ENCODE measurements at regions not wholly inside any gene's neighbourhood (a gene's known extent, or its start where the extent isn't known, plus 50 kb on each side); places are given as distances from the start of the nearest gene placed in this dataset.

DNA sequence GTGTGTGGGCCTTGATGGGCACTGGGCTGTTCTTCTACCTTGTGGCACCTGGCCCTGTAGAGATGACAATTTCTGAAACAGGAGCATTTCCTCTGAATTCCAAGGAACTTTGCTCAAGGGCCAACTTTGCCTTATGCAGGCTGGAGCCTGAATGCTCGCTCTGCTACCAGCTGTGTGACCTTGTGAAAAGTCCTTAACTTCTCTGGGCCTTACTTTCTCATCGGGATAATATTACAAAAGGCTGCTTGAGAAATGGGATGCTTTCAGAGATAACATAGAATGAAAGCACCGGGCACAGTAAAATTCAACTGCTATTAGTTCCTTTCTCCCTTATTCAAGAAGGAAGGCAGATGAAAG, 58.8 kb downstream of the GADD45G start:
- H3K4me2 ChIP-seq (ENCODE audit: low read length) = no peak overlapping the region
- no peak for DNase-seq (ENCODE audit: low read depth, low spot score)
- CTCF ChIA-PET = no interaction called here
- H3K36me3 ChIP-seq (ENCODE audit: control insufficient read depth in 1 of 2, insufficient read depth in 2 of 2, low read length in 2 of 2) = no peaks in the 10 kb centered on the region
- H3K9me3 ChIP-seq (ENCODE audit: control insufficient read depth in 1 of 2, insufficient read depth in 1 of 2, low read depth in 1 of 2, low read length in 2 of 2) = no peaks in the 10 kb centered on the region
- intact Hi-C loops (cut with micrococcal nuclease) = no loop called here
- peaks cover 4 to 8% of the 10 kb centered on the region in 2 experiments; a peak in 2 of 4 replicates for H3K4me1 ChIP-seq (ENCODE audit: control insufficient read depth in 1 of 2, insufficient read depth in 2 of 2, low read length in 2 of 2)
- H2AFZ ChIP-seq (ENCODE audit: low read depth, low read length, poor library complexity, severe bottlenecking) = no peak overlapping the region
- no peaks in the 10 kb centered on the region for H4K20me1 ChIP-seq (ENCODE audit: insufficient read depth)
- POLR2A ChIA-PET = no interaction called here
- TF ChIP-seq ZNF274 (IDR thresholded peaks at IDR 0.05; ENCODE audit: low read depth, low read length) (no peak), CBX3 (IDR thresholded peaks at IDR 0.05; ENCODE audit: low read depth) (no peak), POLR2A (IDR thresholded peaks at IDR 0.05; ENCODE audit: borderline replicate concordance, extremely low read depth, insufficient read depth, insufficient read length) (no peak), POLR2AphosphoS5 (IDR thresholded peaks at IDR 0.05; ENCODE audit: low read depth, low read length) (no peak), MAX (IDR thresholded peaks at IDR 0.05) (no peak), SP1 (IDR thresholded peaks at IDR 0.05; ENCODE audit: low read depth) (no peak), SIN3A (IDR thresholded peaks at IDR 0.05; ENCODE audit: low read depth) (no peak), REST (IDR thresholded peaks at IDR 0.05; ENCODE audit: low read depth) (no peak)
- no peaks in the 10 kb centered on the region for H3K9me2 ChIP-seq (ENCODE audit: insufficient read depth)
- no peak for ATAC-seq
- no peak overlapping the region for H3K9ac ChIP-seq (ENCODE audit: low read length)
- no TSS peak for BruUV-seq (replicated peaks)
- no peaks in the 10 kb centered on the region for H3K79me2 ChIP-seq (ENCODE audit: insufficient read depth, low read length)
- peaks cover 10% of the 10 kb centered on the region for H3K27me3 ChIP-seq (ENCODE audit: insufficient read depth, low read length)
- RAD21 ChIA-PET (ENCODE audit: low non-redundant PET in 1 of 2, low total read pairs in 2 of 2, uncharacterized antibody in 2 of 2, unreplicated experiment in 2 of 2) = no interaction called here
- no peak overlapping the region for H3K27ac ChIP-seq (ENCODE audit: low read depth, low read length)
- no peak overlapping the region for H3K4me3 ChIP-seq (replicated peaks in 1 of 2; ENCODE audit: low read depth in 1 of 2, low read length in 2 of 2)

- Histone ChIP-seq H3K27ac (ENCODE audit: low read depth, low read length) (no peak overlapping the region), H3K4me2 (ENCODE audit: low read length) (no peak overlapping the region), H3K9me3 (ENCODE audit: control insufficient read depth in 1 of 2, insufficient read depth in 1 of 2, low read depth in 1 of 2, low read length in 2 of 2) (no peaks in the 10 kb centered on the region), H3K4me3 (replicated peaks in 1 of 2; ENCODE audit: low read depth in 1 of 2, low read length in 2 of 2) (no peak overlapping the region), H3K9ac (ENCODE audit: low read length) (no peak overlapping the region), H3K36me3 (ENCODE audit: control insufficient read depth in 1 of 2, insufficient read depth in 2 of 2, low read length in 2 of 2) (no peaks in the 10 kb centered on the region), H3K4me1 (ENCODE audit: control insufficient read depth in 1 of 2, insufficient read depth in 2 of 2, low read length in 2 of 2) (peaks cover 4 to 8% of the 10 kb centered on the region in 2 experiments; a peak in 2 of 4 replicates), H3K79me2 (ENCODE audit: insufficient read depth, low read length) (no peaks in the 10 kb centered on the region), H3K27me3 (ENCODE audit: insufficient read depth, low read length) (peaks cover 10% of the 10 kb centered on the region), H4K20me1 (ENCODE audit: insufficient read depth) (no peaks in the 10 kb centered on the region), H3K9me2 (ENCODE audit: insufficient read depth) (no peaks in the 10 kb centered on the region), H2AFZ (ENCODE audit: low read depth, low read length, poor library complexity, severe bottlenecking) (no peak overlapping the region)
- RAD21 ChIA-PET (ENCODE audit: low non-redundant PET in 1 of 2, low total read pairs in 2 of 2, uncharacterized antibody in 2 of 2, unreplicated experiment in 2 of 2) = no interaction called here
- POLR2A ChIA-PET = no interaction called here
- DNase-seq (ENCODE audit: low read depth, low spot score) (no peak), ATAC-seq (no peak)
- TF ChIP-seq CEBPB (IDR thresholded peaks at IDR 0.05; ENCODE audit: low read depth) (no peak), SIN3A (IDR thresholded peaks at IDR 0.05; ENCODE audit: low read depth) (no peak)
- no TSS peak for BruUV-seq (replicated peaks)
- CTCF ChIA-PET = no interaction called here
- intact Hi-C loops (cut with micrococcal nuclease) = no loop called here
Measured at GRCh38 chr9:89664010-89664409, 59.2 kb downstream of the GADD45G start.
